ENCODE measurements at regions not wholly inside any gene's neighbourhood (a gene's known extent, or its start where the extent isn't known, plus 50 kb on each side); places are given as distances from the start of the nearest gene placed in this dataset.

DNA sequence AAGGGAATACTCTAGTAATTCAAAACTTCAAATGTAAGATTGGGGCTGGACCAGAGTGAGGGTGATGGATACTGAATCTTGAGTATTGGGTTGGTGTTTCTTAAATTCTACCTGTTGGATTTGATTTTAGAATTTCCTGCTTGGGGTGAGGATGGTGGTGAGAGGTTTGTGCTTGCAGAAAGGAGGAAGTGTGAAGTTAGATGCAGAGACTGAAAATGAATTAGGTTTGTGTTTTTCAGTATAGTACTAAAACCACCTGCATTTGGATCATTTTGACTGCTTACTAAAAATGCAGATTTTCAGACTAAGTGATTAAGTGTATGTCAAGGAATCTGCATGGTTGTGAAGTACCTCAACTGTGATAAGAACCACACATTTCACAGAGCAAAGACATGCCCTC is 131.5 kb upstream of the CENPE start:
- H3K27ac ChIP-seq = no peak overlapping the region
- H3K4me3 ChIP-seq = no peak overlapping the region
- H3K27me3 ChIP-seq = no peaks in the 10 kb centered on the region
- no peaks in the 10 kb centered on the region for H3K36me3 ChIP-seq
- H3K4me1 ChIP-seq = no peaks in the 10 kb centered on the region
- H3K9me3 ChIP-seq = no peaks in the 10 kb centered on the region
- TF ChIP-seq EP300 (IDR thresholded peaks at IDR 0.05) (no peak), POLR2AphosphoS5 (IDR thresholded peaks at IDR 0.05) (no peak), POLR2A (IDR thresholded peaks at IDR 0.05) (no peak)
- TF ChIP-seq, protein P1, sequence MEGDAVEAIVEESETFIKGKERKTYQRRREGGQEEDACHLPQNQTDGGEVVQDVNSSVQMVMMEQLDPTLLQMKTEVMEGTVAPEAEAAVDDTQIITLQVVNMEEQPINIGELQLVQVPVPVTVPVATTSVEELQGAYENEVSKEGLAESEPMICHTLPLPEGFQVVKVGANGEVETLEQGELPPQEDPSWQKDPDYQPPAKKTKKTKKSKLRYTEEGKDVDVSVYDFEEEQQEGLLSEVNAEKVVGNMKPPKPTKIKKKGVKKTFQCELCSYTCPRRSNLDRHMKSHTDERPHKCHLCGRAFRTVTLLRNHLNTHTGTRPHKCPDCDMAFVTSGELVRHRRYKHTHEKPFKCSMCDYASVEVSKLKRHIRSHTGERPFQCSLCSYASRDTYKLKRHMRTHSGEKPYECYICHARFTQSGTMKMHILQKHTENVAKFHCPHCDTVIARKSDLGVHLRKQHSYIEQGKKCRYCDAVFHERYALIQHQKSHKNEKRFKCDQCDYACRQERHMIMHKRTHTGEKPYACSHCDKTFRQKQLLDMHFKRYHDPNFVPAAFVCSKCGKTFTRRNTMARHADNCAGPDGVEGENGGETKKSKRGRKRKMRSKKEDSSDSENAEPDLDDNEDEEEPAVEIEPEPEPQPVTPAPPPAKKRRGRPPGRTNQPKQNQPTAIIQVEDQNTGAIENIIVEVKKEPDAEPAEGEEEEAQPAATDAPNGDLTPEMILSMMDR (IDR thresholded peaks at IDR 0.05) = no peak
- ATAC-seq = no peak

DNA sequence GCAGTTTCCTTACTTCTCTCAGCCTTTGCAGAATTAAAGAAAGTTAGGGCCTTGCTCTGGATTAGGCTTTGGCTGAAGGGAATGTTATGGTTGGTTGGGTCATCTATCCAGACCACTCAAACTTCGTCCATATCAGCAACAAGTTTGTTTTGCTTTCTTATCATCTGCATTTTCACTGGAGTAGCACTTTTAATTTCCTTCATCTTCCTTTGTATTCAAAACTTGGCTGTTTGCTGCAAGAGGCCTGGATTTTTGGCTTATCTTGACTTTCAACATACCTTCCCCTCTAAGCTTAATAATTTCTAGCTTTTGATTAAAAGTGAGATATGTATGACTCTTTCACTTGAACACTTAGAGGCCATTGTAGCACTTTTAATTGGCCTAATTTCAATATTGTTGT is 126.7 kb upstream of the CENPE start:
- 24 to 42% methylated on average over 1 of the region's 1 CpG for WGBS, 2 donors (ENCODE audit: low coverage in 1 of 2)
- Histone ChIP-seq H3K36me3 (no peaks in the 10 kb centered on the region), H3K4me3 (no peak overlapping the region), H3K27me3 (no peaks in the 10 kb centered on the region), H3K4me1 (no peaks in the 10 kb centered on the region), H3K9me3 (no peaks in the 10 kb centered on the region), H3K27ac (no peak overlapping the region)
- no peak for TF ChIP-seq EP300 (IDR thresholded peaks at IDR 0.05)
- no peak for TF ChIP-seq POLR2AphosphoS5 (IDR thresholded peaks at IDR 0.05)
- no peak for ATAC-seq

DNA sequence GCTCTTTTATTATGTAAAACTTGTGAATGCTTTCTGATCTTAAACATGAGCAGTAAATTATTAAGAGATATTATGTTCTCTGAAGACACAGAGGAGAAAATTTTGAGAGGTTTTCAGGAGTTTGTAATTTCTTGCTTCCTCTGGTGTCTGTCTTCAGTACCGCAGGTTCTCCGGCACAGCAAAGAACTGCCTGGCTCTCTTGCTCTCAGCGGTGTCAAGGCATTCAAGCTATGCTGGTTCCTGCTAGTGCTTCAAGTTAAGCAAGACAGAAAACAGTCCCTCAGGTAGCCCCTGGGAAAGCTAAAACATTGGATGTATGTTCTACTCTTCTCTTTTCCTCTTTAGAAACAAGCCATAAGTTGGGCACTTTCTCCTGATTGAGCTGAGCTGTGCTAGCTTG is 120.2 kb upstream of the CENPE start:
- H3K4me3 ChIP-seq = no peak overlapping the region
- no peaks in the 10 kb centered on the region for H3K36me3 ChIP-seq
- peaks cover 0 to 40% (median 3%) of the 10 kb centered on the region in 3 donors for H3K9me3 ChIP-seq
- H3K4me1 ChIP-seq = no peaks in the 10 kb centered on the region
- TF ChIP-seq POLR2AphosphoS5 (IDR thresholded peaks at IDR 0.05) (no peak), POLR2A (IDR thresholded peaks at IDR 0.05) (no peak), EP300 (IDR thresholded peaks at IDR 0.05) (no peak)
- TF ChIP-seq, protein P1 (IDR thresholded peaks at IDR 0.05) = no peak
- no peak overlapping the region for H3K27ac ChIP-seq
- H3K27me3 ChIP-seq = no peaks in the 10 kb centered on the region
- 76 to 83% methylated on average over 3 of the region's 3 CpGs for WGBS, 2 donors (ENCODE audit: low coverage in 1 of 2)
- no peak for ATAC-seq

DNA sequence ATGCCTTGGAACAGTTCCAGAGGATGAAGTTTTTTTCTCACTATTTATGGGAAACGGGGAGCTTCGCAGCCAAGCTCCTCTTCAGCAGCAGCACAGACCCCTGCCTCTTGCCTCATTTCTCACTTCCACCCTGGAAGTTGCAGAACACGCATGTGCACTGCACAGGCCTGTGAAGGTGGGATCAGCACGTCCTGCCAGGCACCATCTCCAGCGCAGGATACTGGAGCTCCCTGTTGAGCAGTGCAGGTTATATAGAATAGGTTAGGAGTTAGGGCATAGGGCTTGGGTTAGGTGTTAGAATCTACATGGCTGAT is 110.1 kb upstream of the CENPE start:
- TF ChIP-seq POLR2AphosphoS5 (IDR thresholded peaks at IDR 0.05) (no peak), POLR2A (IDR thresholded peaks at IDR 0.05) (no peak), EP300 (IDR thresholded peaks at IDR 0.05) (no peak)
- TF ChIP-seq, protein P1 (IDR thresholded peaks at IDR 0.05) = no peak
- no peaks in the 10 kb centered on the region for H3K9me3 ChIP-seq
- H3K27ac ChIP-seq = no peak overlapping the region
- peaks cover 6% of the 10 kb centered on the region for H3K27me3 ChIP-seq
- peaks cover 0 to 8% (median 0%) of the 10 kb centered on the region in 3 donors for H3K4me1 ChIP-seq
- ATAC-seq = no peak
- 72 to 80% methylated on average over 2 to 5 of the region's 5 CpGs for WGBS, 2 donors (ENCODE audit: low coverage in 1 of 2)
- no peak overlapping the region for H3K4me3 ChIP-seq
- no peaks in the 10 kb centered on the region for H3K36me3 ChIP-seq

DNA sequence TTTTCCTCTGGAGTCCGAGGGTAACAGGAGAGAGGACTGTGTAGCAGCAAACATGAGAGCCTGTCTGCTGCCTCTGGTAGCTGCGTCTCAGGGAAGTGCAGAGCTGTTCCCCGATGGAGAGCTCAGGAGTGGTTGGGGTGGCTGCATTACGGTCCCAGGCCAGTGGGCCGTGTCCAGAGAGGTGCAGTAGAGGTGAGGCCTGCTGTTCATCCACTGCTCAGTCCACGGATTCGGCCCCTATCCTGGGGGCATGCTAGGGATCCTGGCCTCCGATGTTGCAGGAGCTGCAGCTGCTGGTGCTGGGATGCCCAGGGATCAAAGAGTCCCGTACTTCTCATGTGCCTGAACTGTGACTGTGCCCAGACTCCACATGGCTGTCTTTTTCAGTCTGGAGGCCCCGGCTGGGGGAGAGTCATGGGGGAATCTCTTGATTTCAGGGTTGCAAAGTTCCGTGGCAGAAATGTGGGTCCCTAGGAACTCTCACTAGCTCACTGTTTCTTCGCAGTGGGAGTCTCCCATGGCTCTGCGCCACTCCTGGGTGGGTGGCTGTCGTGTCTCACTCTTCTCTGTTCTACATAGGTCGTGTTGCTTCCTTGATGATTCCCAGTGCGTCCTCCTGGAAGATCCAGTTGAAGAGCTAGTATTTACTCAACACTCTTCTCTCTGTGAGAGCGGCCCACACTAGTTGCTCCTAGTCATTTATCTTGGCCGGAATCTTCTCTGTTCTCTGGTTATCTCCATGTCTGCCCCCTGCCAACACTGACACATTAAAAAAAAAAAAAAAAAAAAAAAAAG is 109.5 kb upstream of the CENPE start:
- ATAC-seq = no peak
- H3K4me1 ChIP-seq = peaks cover 0 to 8% (median 0%) of the 10 kb centered on the region in 3 donors
- TF ChIP-seq, protein P1 (IDR thresholded peaks at IDR 0.05) = no peak
- TF ChIP-seq POLR2AphosphoS5 (IDR thresholded peaks at IDR 0.05) = no peak
- TF ChIP-seq EP300 (IDR thresholded peaks at IDR 0.05) = no peak
- no peak for TF ChIP-seq POLR2A (IDR thresholded peaks at IDR 0.05)
- 49 to 83% methylated on average over 2 to 4 of the region's 18 CpGs for WGBS, 2 donors (ENCODE audit: low coverage in 1 of 2)
- no peaks in the 10 kb centered on the region for H3K36me3 ChIP-seq
- no peak overlapping the region for H3K27ac ChIP-seq
- no peaks in the 10 kb centered on the region for H3K9me3 ChIP-seq
- no peak overlapping the region for H3K4me3 ChIP-seq
- peaks cover 6% of the 10 kb centered on the region for H3K27me3 ChIP-seq

Data from gastroesophageal sphincter (tissue), 4 donors.